Osteoblast (primary cell): ENCODE measurements at regions not wholly inside any gene's neighbourhood (a gene's known extent, or its start where the extent isn't known, plus 50 kb on each side); places are given as distances from the start of the nearest gene placed in this dataset.
"Not testable (repeated sequence)": the region's sequence is repeated elsewhere in the genome, so short reads cannot be mapped to it uniquely, and the experiment has no call there.

Source experiments
- DNase-seq: peaks from one replicate; pipeline ENCODE4 v3.0.0; 2011; ENCODE audit warnings: low spot score, mixed read lengths; ENCODE audit not compliant: insufficient read length; ENCODE audit errors: missing footprints
- H2AFZ ChIP-seq: 2 replicates; pipeline ENCODE4 v1.6.0; 2011; ENCODE audit warnings: mild to moderate bottlenecking, low read length
- H3K27ac ChIP-seq: 2 replicates; pipeline ENCODE4 v1.5.1; 2011; ENCODE audit warnings: mild to moderate bottlenecking, low read depth, low read length, moderate library complexity
- H3K27me3 ChIP-seq: 2 replicates; pipeline ENCODE4 v1.6.0; 2012; ENCODE audit warnings: mild to moderate bottlenecking, control low read depth, inconsistent platforms, low read length, moderate library complexity; ENCODE audit not compliant: insufficient read depth
- H3K36me3 ChIP-seq: 2 replicates; pipeline ENCODE4 v1.5.1; 2011; ENCODE audit warnings: mild to moderate bottlenecking, low read length, control low read depth, moderate library complexity; ENCODE audit not compliant: insufficient read depth
- H3K4me1 ChIP-seq: 2 replicates; pipeline ENCODE4 v1.5.1; 2011; ENCODE audit warnings: mild to moderate bottlenecking, low read length, control low read depth, moderate library complexity; ENCODE audit not compliant: insufficient read depth
- H3K4me2 ChIP-seq: 2 replicates; pipeline ENCODE4 v1.6.0; 2011; ENCODE audit warnings: mild to moderate bottlenecking, low read length; ENCODE audit not compliant: insufficient read depth
- H3K4me3 ChIP-seq: fragments of 200-600 bp; sonication (generic); 3 replicates; pipeline ENCODE4 v1.5.1; 2012; ENCODE audit warnings: mild to moderate bottlenecking, low read length, inconsistent platforms; ENCODE audit not compliant: insufficient read depth
- H3K79me2 ChIP-seq: 2 replicates; pipeline ENCODE4 v1.6.0; 2012; ENCODE audit warnings: mild to moderate bottlenecking, low read length, control low read depth, inconsistent platforms; ENCODE audit not compliant: insufficient read depth
- H3K9me3 ChIP-seq: 2 replicates; pipeline ENCODE4 v1.5.1; 2011; ENCODE audit warnings: low read depth, low read length, control low read depth
- H4K20me1 ChIP-seq: 2 replicates; pipeline ENCODE4 v1.6.0; 2012; ENCODE audit warnings: mild to moderate bottlenecking, low read length, control low read depth; ENCODE audit not compliant: insufficient read depth

DNA sequence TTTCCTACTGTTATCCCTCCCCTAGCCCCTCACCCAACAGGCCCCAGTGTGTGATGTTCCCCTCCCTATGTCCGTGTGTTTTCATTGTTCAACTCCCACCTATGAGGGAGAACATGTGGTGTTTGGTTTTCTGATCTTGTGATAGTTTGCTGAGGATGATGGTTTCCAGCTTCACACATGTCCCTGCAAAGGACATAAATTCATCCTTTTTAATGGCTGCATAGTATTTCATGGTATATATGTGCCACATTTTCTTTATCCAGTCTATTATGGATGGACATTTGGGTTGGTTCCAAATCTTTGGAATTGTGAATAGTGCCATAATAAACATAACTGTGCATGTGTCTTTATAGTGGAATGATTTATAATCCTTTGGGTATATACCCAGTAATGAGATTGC, 54.5 kb upstream of the NEK3 start:
- H3K36me3 ChIP-seq, H4K20me1 ChIP-seq, H3K27me3 ChIP-seq, H2AFZ ChIP-seq, H3K4me2 ChIP-seq, H3K4me3 ChIP-seq, H3K79me2 ChIP-seq, H3K27ac ChIP-seq, DNase-seq, H3K4me1 ChIP-seq, H3K9me3 ChIP-seq: not testable (repeated sequence)

DNA sequence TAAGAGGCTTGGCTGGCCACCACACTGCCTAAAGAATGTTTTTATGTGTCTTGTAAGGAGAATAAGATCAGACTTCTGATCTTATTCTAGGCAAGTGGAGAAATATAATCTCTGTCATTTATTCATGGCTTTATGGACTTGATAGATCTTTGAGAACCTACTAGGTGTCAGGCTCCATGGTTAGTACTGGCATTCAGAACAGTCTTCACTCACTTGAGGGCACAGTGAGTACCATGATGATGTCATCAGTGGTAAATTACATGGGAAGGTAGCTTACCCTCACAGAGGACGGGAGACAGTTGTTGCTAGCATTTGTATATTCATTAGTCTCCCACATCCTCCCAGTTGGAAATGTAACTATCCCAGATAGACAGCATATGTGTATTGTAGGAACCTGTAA, 53.5 kb upstream of the NEK3 start:
- H2AFZ ChIP-seq, H3K4me3 ChIP-seq, H3K79me2 ChIP-seq, H4K20me1 ChIP-seq, H3K4me1 ChIP-seq, H3K27me3 ChIP-seq, H3K36me3 ChIP-seq, H3K9me3 ChIP-seq, H3K4me2 ChIP-seq, DNase-seq, H3K27ac ChIP-seq: not testable (repeated sequence)

DNA sequence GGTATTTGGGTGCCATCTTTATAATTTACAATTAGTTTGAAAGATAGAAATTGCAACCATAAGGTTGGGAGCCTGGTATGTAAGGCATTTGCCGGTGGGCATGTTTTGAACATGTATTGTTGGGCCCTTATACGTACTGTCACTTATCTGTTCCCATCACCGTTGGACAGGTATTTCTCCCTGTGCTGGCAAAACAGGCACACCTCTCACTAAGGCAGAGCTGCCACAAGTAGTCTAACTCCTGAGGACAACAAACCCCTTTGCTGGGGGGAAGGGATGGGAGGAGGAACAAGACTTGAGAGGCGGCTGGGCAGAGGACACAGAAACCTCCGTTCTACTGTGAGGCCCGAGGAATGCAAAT, 52.0 kb upstream of the NEK3 start:
- not testable (repeated sequence) for H3K4me2 ChIP-seq, H3K4me3 ChIP-seq, H3K79me2 ChIP-seq, H3K9me3 ChIP-seq, H2AFZ ChIP-seq, H3K36me3 ChIP-seq, DNase-seq, H3K27ac ChIP-seq, H3K27me3 ChIP-seq, H3K4me1 ChIP-seq, H4K20me1 ChIP-seq

DNA sequence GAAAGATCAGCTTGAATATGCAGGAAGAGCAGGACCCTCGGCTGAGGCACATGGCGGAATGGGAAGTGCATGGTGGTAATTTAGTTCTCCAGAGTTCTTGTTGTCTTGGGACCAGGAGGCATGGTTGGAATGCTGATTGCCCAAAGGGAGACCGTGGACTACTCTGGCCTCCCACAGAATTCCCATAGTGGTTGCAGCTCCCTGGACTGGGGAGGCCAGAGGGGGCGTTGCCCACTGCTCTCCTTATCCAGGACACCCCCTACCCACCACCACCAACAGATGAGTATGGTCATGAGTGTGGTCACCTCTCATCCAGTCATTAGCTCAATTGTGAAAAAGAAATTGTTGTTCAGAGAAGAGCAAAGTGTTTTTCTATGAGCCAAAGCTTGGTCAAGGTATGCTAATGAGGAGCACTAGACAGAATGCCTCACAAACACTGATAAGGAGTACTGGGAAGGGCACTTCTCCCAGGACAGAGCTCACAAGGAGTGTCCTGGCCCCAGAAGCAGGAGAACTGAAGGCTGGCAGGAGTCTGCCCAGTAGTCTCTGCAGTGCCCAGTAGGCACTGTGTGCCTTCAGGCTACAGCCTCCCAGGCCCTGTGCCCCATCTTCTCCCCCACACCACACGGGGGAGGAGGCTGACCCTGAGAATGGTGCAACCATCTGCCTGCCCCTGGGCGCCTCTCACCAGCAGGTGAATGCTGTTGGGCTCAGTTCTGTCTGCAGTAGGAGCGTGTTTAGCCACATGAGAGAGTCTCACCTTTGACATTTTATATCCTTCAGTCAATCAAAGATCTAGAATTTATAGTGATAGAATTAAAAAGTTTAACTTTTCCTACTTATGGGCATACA, 51.4 kb upstream of the NEK3 start:
- not testable (repeated sequence) for H3K36me3 ChIP-seq, H3K4me1 ChIP-seq, H3K27ac ChIP-seq, H3K27me3 ChIP-seq, DNase-seq, H3K9me3 ChIP-seq, H4K20me1 ChIP-seq, H3K79me2 ChIP-seq, H3K4me3 ChIP-seq, H2AFZ ChIP-seq, H3K4me2 ChIP-seq
